NCI-H1436 treated with DMSO at 0.1 percent for 48 hours (cell line): ENCODE measurements at regions not wholly inside any gene's neighbourhood (a gene's known extent, or its start where the extent isn't known, plus 50 kb on each side); places are given as distances from the start of the nearest gene placed in this dataset.

Experiments used
- DNase-seq: peaks from one replicate; lab custom pipeline; 2025; lab: John Stamatoyannopoulos, UW

DNA sequence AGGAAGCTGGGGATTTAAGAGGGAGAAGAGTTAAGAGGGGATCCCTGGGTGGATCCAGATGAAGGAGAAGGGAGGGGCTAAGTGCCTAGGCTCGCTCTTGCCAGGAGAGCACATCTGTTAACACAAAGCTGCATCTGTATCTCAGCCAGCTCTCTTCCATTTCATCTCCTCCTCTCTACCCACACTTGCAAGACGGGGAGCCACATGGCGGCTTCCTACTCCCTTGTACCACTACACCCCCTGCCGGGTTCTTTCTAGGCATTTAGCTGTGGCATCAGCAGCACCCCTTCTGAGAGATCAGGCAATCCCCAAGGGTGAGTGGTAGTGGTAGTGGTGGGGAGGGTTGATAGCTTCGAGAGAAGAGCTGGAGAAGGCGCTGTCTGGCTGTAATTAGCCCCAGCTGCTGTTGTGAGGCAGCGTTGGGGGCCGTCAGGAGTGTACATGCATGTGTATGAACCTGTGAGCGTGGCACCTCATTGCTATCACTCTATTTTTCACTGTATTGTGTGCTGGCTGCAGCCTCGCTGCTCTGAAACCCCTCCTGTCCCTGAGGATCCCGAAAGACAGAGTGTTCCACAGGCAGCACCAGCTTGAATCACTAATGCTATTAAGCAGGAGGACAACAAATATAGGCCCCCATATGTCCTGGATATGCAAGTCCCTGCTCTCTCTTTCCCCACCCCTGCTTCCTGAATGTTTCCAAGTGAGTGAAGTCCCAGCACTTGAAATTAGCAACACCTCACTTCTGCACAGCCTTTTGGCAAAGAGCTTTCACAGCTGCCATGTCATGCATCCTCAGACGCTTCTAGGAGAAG is 73.7 kb downstream of the RTL9 start:
- DNase-seq: no peak

GRCh38 chrX:110432906-110433215 is 74.2 kb downstream of the RTL9 start:
- DNase-seq: no peak

DNA sequence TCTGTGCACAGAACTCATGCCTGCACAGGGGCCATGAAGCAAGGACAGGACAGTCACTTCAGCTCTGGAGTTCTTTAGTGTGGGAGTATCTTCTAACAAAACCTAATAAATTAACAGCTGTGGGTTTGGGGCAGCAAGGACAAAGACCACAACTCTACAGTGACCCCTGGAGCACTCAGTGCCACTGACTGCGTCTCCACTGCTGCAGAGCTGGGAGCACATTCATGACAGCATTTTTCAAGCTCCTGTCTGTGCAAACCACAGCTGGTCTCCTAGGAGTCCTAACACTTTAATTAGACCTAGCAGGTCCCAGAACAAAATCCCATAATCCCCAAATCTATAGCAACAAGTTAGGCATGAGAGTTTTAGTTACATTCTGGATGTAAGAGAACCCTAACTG is 76.5 kb downstream of the RTL9 start:
- no peak for DNase-seq

GRCh38 chrX:110436523-110436922 is 77.9 kb downstream of the RTL9 start:
- DNase-seq: no peak

GRCh38 chrX:110437686-110438085 is 79.0 kb downstream of the RTL9 start:
- no peak for DNase-seq

DNA sequence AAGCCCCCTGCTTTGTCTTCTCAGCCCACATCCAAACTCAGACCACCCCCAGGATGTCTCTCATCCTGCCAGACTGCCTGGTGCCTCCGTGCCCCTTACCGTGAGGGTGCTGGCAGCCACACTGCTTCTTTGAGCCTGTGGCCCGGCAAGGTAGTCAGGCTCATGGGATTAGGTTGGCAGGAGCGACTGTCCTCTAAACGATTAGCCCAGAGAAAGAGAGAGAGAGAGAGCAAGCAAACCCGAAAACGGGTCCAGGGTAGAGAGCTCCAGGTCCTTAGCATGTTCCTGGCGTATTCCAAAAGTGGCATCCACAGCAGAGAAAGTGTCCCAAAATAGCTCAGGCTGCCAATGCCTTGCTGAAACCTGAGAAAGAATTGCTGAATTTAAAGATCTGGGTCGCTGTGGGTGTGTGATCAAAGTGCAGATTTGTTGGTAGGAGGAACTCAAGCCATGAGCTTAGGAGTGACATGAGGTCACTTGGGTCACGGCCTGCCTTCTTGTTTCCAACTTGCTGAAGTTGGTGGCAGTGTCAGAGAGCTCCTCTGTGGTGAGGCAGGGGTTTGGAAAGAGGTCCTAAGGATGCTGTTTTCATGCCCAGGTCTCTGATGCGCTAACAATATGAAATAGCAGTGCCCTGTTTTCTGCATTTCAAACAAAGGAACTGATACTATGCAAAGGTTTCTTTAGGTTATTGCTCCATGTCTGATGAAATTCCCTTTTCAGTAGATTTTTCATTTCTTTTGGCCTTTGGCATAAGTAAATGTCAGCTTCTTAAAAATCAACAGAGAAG is 81.6 kb downstream of the RTL9 start:
- no peak for DNase-seq

GRCh38 chrX:110442635-110443034 is 84.0 kb downstream of the RTL9 start:
- DNase-seq: peak; percentile 28

DNA sequence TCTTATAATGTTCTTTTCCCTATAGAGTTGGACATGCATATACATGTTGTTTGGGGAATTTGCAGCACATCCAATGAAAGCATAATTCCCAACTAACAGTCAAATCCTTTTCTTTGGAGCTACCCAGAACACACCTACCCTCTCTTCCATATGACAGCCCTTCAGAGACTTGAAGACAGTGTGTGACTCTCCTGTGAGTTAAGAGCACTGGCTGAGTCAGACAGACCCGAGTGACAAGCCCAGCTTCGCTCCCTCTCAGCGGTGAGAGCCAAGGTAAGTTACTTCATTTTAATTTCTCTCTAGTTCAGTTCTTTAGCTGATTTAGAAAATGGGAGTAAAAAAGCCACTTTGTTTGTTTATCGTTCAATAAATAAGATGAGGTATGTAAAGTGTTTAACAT is 86.3 kb downstream of the RTL9 start:
- no peak for DNase-seq

GRCh38 chrX:110448459-110448858 is 89.8 kb downstream of the RTL9 start:
- no peak for DNase-seq

GRCh38 chrX:110449312-110449711 is 90.7 kb downstream of the RTL9 start:
- DNase-seq: no peak

GRCh38 chrX:110450050-110450449 is 91.4 kb downstream of the RTL9 start:
- DNase-seq: no peak

GRCh38 chrX:110454336-110454735 is 95.7 kb downstream of the RTL9 start:
- no peak for DNase-seq

DNA sequence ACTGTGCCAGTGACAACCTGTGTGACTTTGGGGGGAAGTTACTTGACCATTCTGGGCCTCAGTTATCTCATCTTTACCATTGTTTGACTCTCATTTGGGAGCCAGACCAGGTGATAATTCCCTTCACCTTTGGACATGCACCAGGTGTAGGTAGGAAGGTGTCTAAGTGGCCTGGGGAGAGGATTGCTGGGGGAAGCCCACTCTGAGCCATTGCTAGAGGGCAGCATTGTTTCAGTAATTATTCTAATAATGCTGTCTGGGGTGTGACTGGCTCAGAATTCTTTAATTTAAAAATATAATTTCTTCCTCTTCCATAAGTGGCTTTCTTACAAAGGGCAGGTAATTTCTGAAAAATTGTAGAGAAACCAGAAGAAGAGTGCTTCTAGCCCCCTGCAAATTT is 104.3 kb downstream of the RTL9 start:
- DNase-seq: no peak

DNA sequence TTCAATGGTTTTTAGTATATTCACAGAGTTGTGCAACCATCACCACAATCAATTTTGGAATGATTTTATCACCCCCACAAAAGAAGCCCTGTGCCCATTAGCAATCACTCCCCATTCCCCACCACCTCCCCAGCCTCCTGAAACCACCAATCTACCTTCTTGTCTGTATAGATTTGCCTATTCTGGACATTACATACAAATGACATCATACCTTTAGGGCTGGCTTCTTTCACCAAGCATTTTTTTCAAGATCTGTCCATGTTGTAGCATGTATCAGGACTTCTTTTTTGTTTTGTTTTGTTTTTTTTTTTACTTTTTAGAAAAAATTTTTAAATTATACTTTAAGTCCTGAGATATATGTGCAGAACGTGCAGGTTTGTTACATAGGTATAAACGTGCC is 108.1 kb downstream of the RTL9 start:
- DNase-seq: no peak

DNA sequence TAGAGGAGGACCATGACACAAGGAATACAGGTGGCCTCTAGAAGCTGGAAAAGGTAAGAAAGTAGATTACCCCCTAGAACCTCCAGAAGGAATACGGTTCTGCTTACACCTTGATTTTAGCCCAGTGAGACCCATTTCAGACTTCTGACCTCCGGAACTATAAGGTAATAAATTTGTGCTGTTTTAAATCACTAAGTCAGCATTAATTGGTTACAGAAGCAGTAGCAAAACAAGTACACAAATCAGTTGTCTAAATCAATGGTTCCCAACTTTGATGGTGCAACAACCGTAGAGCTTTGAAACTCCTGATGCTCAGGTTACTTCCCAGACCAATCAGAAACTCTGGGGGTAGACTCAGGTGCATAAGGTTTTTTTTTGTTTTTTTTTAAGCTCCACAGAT is 113.6 kb downstream of the RTL9 start:
- no peak for DNase-seq

DNA sequence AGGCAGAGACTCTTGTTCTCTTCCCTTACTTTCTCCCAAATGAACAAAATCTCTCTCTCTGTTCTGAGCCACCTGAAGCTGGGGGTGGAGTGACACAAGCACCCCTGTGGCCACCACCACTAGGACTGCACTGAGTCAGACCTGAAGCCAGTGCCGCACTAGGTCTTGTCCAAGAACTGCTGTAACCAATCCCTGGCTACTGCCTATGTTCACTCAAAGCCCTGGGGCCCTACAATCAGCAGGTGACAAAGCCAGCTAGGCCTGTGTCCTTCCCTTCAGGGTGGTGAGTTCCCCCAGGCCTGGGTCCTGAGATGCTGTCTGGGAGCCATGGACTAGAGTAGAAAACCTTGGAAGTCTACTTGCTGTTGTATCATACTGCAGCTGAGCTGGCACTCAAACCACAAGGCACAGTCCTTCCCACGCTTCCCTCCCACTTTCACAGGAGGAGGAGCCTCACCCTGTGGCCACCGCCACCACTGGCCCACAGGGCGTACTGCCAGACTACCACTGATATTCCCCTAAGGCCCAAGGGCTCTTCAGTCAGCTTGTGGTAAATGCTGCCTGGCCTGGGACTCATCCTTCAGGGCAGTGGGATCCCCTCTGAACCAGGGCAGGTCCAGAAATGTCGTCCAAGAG is 119.1 kb downstream of the RTL9 start:
- no peak for DNase-seq

DNA sequence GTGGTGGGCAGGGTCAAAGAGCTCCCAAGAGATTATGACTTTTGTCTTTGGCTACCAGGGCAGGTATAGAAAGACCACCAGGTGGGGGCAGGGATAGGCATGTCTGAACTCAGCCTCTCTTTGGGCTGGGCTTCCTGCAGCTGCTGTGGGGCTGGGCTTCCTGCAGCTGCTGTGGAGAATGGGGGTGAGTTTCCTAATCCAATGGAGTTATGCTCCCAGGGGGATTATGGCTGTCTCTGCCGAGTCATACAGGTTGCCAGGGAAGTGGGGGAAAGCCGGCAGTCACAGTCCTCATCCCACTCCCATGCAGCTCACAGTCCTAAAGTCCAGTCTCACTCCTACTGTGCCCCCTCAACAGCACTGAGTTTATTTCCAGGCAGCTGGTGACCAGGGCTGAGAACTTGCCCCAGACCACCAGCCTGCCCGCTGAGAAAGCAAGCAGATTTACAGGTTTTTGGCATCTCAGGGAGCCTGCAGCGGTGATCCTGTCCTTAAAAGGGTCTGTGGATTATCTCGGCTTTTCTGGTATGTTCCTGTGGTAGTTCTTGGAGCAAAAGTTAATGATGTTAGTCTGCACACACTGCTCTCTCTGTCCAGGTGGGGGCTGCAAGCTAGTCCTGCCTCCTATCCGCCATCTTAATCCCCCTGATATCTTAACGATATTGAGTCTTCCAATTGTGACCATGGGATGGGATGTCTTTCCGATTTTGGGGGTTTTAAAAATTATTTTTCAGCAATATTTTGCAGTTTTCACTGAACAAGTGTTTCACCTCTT is 133.4 kb downstream of the RTL9 start:
- no peak for DNase-seq

DNA sequence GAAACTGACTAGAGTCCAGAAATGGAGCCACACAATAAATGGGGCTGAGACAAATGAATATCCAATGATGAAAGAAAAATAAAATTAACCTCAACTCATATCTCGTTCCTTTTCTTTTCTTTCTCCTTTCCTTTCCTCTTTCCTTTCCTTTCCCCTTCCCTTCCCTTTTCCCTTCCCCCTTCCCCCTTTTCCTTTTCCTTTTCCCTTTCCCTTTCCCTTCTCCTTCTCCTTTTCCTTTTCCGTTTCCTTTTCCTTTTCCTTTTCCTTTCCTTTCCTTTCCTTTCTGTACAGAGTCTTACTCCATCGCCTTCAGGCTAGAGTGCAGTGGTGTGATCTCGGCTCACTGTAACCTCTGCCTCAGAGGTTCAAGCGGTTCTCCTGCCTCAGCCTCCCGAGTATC is 146.3 kb downstream of the RTL9 start:
- DNase-seq: no peak

- DNase-seq: no peak
Observed at GRCh38 chrX:110509755-110510532, 151.3 kb downstream of the RTL9 start.

- no peak for DNase-seq
Observed at GRCh38 chrX:110511238-110511637, 152.6 kb downstream of the RTL9 start.

DNA sequence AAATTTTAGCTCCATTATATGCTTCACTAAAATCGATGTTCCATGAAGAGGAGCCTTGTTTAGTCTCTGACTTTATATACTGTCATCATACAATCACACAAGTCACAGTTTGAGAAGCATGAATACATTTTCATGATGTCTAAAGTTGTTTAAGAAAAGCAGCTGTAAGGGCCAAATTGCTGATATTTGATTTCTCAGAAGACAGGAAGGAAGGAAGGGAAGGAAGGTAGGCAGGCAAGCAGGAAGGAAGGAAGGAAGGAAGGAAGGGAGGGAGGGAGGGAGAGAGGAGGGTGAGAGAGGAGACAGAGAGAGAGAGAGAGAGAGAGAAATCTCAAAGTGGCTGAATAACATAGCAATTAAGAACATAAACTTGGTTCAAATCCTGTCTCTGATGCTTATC is 153.7 kb downstream of the RTL9 start:
- DNase-seq: no peak

GRCh38 chrX:110514509-110514908 is 155.9 kb downstream of the RTL9 start:
- no peak for DNase-seq
